Stimulated activated memory B cell treated with anti-CD40 and anti-IgM and Interleukin-4, amounts not matched to agents 10 μg/mL and 1 μg/mL and 100 μg/mL, for 72 hours (primary cell): ENCODE measurements at regions not wholly inside any gene's neighbourhood (a gene's known extent, or its start where the extent isn't known, plus 50 kb on each side); places are given as distances from the start of the nearest gene placed in this dataset.
"Not testable (repeated sequence)": the region's sequence is repeated elsewhere in the genome, so short reads cannot be mapped to it uniquely, and the experiment has no call there.

ENCODE experiments used
- ATAC-seq: fragments of 150-1000 bp; cut with Tn5 transposase; 2 replicates; pipeline ENCODE4 v1.10.0; 2021
- H3K27ac Mint-ChIP-seq: one replicate; pipeline ENCODE4 v1.8.0; 2022; ENCODE audit warnings: mild to moderate bottlenecking, mixed read lengths
- H3K27me3 Mint-ChIP-seq: one replicate; pipeline ENCODE4 v1.8.0; 2022; ENCODE audit warnings: mixed read lengths
- H3K36me3 Mint-ChIP-seq: one replicate; pipeline ENCODE4 v1.8.0; 2022; ENCODE audit warnings: mixed read lengths
- H3K4me1 Mint-ChIP-seq: one replicate; pipeline ENCODE4 v1.8.0; 2022; ENCODE audit warnings: mixed read lengths
- H3K4me3 Mint-ChIP-seq: one replicate; pipeline ENCODE4 v1.8.0; 2022; ENCODE audit warnings: mild to moderate bottlenecking, moderate library complexity, mixed read lengths
- H3K9me3 Mint-ChIP-seq: one replicate; pipeline ENCODE4 v1.8.0; 2022; ENCODE audit warnings: mixed read lengths

GRCh38 chr15:22358932-22359331 lies 99.8 kb upstream of the GOLGA6L22 start:
- ATAC-seq, H3K4me3 Mint-ChIP-seq, H3K27ac Mint-ChIP-seq, H3K4me1 Mint-ChIP-seq, H3K27me3 Mint-ChIP-seq, H3K36me3 Mint-ChIP-seq, H3K9me3 Mint-ChIP-seq: not testable (repeated sequence)

GRCh38 chr15:22359587-22359986 lies 99.1 kb upstream of the GOLGA6L22 start:
- H3K4me3 Mint-ChIP-seq, H3K27me3 Mint-ChIP-seq, H3K36me3 Mint-ChIP-seq, H3K9me3 Mint-ChIP-seq, H3K27ac Mint-ChIP-seq, H3K4me1 Mint-ChIP-seq: not testable (repeated sequence)
- ATAC-seq, result peak; percentile 59

GRCh38 chr15:22360696-22361095 lies 98.0 kb upstream of the GOLGA6L22 start:
- not testable (repeated sequence) for H3K27ac Mint-ChIP-seq, H3K9me3 Mint-ChIP-seq, H3K27me3 Mint-ChIP-seq, H3K4me3 Mint-ChIP-seq, H3K4me1 Mint-ChIP-seq, H3K36me3 Mint-ChIP-seq
- peak; percentile 6 for ATAC-seq

DNA sequence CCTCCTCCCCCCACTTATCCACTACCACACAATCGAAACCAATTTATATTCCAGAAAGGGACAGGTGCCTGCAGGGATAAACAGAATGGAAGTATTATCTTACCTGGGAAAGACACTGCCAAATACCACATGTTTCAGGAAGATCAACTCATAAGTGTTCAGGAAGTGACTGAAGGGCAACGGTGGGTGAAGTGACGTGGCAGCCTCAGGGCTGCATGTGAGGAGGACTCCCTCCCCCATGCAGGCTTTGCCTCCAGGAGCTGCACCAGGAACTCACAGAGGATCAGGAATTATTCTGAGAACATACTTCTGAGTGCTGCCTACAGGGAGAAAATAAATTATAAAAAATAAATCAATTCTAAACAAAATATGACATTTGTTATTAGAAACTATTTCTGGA lies 96.2 kb upstream of the GOLGA6L22 start:
- H3K4me3 Mint-ChIP-seq, H3K36me3 Mint-ChIP-seq, H3K27me3 Mint-ChIP-seq, H3K27ac Mint-ChIP-seq, H3K9me3 Mint-ChIP-seq, H3K4me1 Mint-ChIP-seq: not testable (repeated sequence)
- ATAC-seq, result peak; percentile 40

DNA sequence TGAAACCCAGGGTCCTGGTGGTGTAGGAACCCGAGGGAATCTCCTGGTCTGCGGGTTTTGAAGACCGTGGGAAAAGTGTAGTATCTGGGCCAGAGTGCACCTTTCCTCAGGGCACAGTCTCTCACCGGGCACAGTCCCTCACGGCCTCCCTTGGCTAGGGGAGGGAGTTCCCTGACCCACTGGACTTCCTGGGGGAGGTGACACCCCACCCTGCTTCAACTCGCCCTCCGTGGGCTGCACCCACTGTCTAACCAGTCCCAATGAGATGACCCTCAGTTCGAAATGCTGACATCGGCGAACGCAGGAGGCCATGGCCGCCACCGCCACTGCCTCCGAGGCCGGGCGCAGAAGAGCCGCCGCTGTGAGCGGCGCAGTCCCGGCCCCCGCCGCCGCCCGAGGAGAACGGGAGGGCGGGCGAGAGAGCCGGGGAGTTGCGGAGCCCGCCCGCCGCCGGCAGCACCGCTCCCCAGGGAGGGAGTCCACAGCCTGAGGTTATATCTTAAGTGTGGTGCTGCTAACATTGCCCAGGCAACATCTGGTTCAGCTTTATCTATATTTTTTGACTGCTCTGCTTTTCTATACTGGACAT lies 87.4 kb upstream of the GOLGA6L22 start:
- H3K27me3 Mint-ChIP-seq, H3K9me3 Mint-ChIP-seq, H3K4me3 Mint-ChIP-seq, H3K27ac Mint-ChIP-seq, H3K36me3 Mint-ChIP-seq, H3K4me1 Mint-ChIP-seq: not testable (repeated sequence)
- peak; percentile 43 for ATAC-seq

DNA sequence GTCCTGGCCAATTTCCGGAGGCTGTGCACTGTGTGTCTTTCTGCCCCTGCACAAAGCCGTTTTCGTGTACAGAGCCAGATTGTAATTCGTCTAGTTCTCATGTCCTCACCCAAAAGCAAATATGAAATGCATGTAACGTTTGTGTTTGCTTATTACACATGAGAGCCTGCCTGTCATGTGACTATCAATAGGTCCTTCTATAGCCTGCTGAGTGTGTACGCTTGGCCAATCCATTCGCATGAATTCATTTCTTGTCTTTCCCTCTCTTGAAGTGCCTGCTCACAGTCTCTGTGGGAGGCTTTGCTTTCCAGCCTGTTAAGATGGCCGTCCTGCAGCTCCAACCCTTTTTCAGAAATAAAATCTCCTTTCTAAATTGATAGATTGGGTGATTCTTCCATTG lies 84.2 kb upstream of the GOLGA6L22 start:
- H3K9me3 Mint-ChIP-seq, H3K36me3 Mint-ChIP-seq, ATAC-seq, H3K27me3 Mint-ChIP-seq, H3K4me3 Mint-ChIP-seq, H3K4me1 Mint-ChIP-seq, H3K27ac Mint-ChIP-seq: not testable (repeated sequence)

DNA sequence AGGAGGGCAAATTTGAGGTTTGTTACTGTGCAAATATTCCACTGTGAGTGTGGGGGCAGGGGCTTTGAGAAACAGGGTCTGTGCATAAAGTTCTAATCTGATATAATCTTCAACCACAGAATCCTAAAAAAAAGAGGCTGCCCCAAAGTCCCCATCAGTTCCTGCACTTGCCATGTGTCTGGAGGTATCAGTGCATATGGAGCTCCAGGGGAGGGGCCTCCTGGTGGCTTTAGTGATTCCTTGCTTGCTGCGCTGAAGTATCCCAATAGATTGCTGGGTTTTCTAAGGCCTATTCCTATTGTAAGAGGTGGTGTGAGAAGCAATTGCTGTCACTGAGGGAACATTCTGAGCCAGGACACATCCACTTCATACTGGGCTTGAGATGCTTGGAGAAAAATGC lies 82.9 kb upstream of the GOLGA6L22 start:
- H3K36me3 Mint-ChIP-seq, H3K9me3 Mint-ChIP-seq, H3K27me3 Mint-ChIP-seq, H3K27ac Mint-ChIP-seq, H3K4me1 Mint-ChIP-seq, ATAC-seq, H3K4me3 Mint-ChIP-seq: not testable (repeated sequence)

DNA sequence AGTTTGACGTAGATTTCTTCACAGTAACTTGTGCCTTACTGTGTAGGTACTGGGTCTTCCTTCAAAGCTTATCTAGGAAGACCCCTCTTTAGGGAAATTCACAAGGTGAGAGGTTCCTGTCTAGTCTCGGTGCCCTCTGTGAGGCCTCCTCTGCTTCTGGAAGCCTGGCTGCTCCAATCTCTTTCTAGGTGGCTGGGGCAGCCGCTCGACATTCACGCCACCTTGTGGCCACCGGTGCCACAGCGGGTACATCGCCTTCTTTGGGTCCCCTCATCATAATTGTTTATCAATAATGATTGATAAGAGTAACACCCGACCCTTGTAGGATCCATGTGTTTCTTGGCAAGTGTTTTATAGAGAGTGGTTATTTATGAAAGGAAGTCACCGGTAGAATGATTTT lies 80.8 kb upstream of the GOLGA6L22 start:
- H3K4me1 Mint-ChIP-seq, H3K27ac Mint-ChIP-seq, ATAC-seq, H3K4me3 Mint-ChIP-seq, H3K36me3 Mint-ChIP-seq, H3K9me3 Mint-ChIP-seq, H3K27me3 Mint-ChIP-seq: not testable (repeated sequence)

DNA sequence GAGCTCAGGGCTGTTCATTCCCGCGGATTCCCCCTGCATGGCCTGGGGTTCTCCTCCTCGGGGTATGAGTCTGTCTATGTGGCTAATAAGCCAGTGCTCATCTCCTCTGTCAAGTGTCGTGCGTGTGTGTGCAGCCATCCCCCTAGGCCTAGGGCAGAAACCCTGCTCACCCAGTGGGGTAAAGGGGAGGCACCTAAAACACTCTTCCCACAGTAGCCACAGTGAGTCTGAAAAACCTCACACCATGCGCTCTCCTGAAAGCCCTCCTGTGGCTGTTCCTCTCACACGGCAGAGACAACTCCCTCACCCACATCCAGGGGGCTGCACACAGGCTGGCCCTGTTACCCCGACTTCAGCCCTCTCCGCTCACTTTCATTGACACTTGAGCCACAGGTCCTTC lies 71.0 kb upstream of the GOLGA6L22 start:
- not testable (repeated sequence) for H3K27ac Mint-ChIP-seq, ATAC-seq, H3K4me3 Mint-ChIP-seq, H3K4me1 Mint-ChIP-seq, H3K36me3 Mint-ChIP-seq, H3K27me3 Mint-ChIP-seq, H3K9me3 Mint-ChIP-seq

DNA sequence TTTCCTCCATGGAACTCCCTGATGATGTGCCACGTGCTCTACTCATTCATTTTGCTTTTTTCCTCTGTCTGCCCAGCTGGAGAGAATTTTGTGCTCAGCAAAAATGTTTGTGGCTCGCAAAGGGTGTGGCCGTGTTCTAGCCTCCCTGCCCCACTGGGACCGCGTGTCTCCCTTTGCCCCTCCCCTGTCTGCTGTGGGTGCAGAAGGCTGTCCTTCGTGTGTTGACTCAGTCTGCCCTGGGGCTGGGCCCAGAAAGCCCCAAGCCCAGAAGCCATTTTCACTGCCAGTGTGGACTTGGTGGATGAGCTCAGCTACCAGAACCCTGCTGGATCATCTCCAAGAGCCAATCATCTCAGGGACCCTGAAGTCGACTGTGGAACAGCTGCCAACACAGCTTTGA lies 70.3 kb upstream of the GOLGA6L22 start:
- not testable (repeated sequence) for H3K36me3 Mint-ChIP-seq, H3K27me3 Mint-ChIP-seq, H3K4me1 Mint-ChIP-seq, H3K9me3 Mint-ChIP-seq, H3K27ac Mint-ChIP-seq, ATAC-seq, H3K4me3 Mint-ChIP-seq

GRCh38 chr15:22401207-22401606 lies 57.5 kb upstream of the GOLGA6L22 start:
- H3K4me1 Mint-ChIP-seq, H3K27me3 Mint-ChIP-seq, H3K36me3 Mint-ChIP-seq: not testable (repeated sequence)

GRCh38 chr15:22401703-22402102 lies 57.0 kb upstream of the GOLGA6L22 start:
- not testable (repeated sequence) for H3K27ac Mint-ChIP-seq, H3K4me1 Mint-ChIP-seq, H3K9me3 Mint-ChIP-seq, H3K36me3 Mint-ChIP-seq, H3K27me3 Mint-ChIP-seq, H3K4me3 Mint-ChIP-seq
- peak; percentile 21 for ATAC-seq

More at GRCh38 chr15:22401207-22401606, 57.5 kb upstream of the GOLGA6L22 start:
- not testable (repeated sequence) for H3K27ac Mint-ChIP-seq, H3K9me3 Mint-ChIP-seq, H3K4me3 Mint-ChIP-seq
- peak; percentile 56 for ATAC-seq

GRCh38 chr15:22405765-22406164 lies 52.9 kb upstream of the GOLGA6L22 start:
- not testable (repeated sequence) for H3K4me1 Mint-ChIP-seq, H3K27ac Mint-ChIP-seq, H3K27me3 Mint-ChIP-seq, H3K36me3 Mint-ChIP-seq, H3K9me3 Mint-ChIP-seq, ATAC-seq, H3K4me3 Mint-ChIP-seq
